ENCODE measurements at regions not wholly inside any gene's neighbourhood (a gene's known extent, or its start where the extent isn't known, plus 50 kb on each side); places are given as distances from the start of the nearest gene placed in this dataset.

DNA sequence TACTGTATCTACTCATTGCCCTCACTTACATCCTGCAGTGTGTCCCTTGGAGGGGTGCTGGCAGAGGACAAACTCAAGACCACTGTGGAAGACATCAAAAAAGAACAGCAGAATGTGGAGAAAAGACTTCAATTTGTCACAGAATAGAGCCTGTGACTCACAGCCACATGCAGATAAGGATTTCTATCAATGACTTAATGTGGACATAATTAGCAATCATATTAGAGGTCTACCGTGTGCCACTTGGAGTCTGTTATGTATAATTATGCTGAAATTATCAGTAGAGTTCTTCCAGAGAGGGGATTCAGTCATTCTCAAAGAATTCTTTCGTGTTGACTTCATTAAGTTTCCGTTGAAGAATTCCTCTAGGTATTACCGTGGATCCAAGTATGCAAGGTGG, 473.5 kb downstream of the MIAT start:
- Mint-ChIP-seq H3K27ac (no peak overlapping the region), H3K4me3 (no peak overlapping the region), H3K4me1 (no peaks in the 10 kb centered on the region), H3K27me3 (peaks cover 10% of the 10 kb centered on the region), H3K36me3 (ENCODE audit: low read depth) (no peaks in the 10 kb centered on the region), H3K9me3 (no peaks in the 10 kb centered on the region)
- DNase-seq = no peak
- intact Hi-C loops (cut with micrococcal nuclease) = no loop called here

DNA sequence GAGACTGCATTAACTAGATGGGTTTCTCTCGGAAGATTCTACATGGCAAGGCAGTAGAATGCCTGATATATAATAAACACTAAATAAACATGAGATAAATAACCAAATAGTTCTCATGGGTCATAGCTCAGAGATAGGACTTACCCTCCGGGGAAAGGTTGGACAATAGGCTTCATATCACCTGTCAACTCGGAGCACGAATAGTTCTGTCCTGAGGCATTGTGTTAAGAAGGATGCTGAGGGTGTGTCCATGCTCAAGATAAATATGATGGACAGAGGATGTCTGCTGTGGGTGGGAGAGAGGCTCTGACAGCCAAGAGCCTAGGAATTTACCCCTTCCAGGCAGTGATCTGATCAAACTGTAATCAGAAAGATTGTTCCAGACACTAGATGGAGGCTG, 474.0 kb downstream of the MIAT start:
- Mint-ChIP-seq H3K27ac (no peak overlapping the region), H3K36me3 (ENCODE audit: low read depth) (no peaks in the 10 kb centered on the region), H3K27me3 (peaks cover 8% of the 10 kb centered on the region), H3K4me3 (no peak overlapping the region), H3K9me3 (no peaks in the 10 kb centered on the region), H3K4me1 (no peaks in the 10 kb centered on the region)
- DNase-seq = no peak
- intact Hi-C loops (cut with micrococcal nuclease) = no loop called here

DNA sequence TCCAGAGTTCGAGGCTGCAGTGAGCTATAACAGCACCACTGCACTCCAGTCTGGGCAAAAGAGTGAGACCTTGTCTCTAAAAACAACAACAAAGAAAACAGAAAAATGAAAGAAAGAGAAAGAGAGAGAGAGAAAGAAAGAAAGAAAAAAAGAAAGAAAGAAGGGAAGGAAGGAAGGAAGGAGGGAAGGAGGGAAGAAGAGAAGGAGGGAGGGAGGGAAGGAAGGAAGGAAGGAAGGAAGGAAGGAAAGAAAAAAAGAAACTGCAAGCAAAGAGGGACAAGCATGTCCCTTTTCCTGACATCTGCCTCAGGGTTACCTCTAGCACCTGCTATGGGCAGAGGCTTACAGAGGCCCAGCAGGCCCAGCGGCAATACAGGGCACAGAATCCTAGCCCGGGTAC, 475.0 kb downstream of the MIAT start:
- intact Hi-C loops (cut with micrococcal nuclease) = no loop called here
- DNase-seq = no peak
- no peak overlapping the region for H3K27ac Mint-ChIP-seq
- H3K9me3 Mint-ChIP-seq = peaks cover 4% of the 10 kb centered on the region
- no peaks in the 10 kb centered on the region for H3K4me1 Mint-ChIP-seq
- H3K27me3 Mint-ChIP-seq = peaks cover 5% of the 10 kb centered on the region
- H3K4me3 Mint-ChIP-seq = no peak overlapping the region
- no peaks in the 10 kb centered on the region for H3K36me3 Mint-ChIP-seq (ENCODE audit: low read depth)

DNA sequence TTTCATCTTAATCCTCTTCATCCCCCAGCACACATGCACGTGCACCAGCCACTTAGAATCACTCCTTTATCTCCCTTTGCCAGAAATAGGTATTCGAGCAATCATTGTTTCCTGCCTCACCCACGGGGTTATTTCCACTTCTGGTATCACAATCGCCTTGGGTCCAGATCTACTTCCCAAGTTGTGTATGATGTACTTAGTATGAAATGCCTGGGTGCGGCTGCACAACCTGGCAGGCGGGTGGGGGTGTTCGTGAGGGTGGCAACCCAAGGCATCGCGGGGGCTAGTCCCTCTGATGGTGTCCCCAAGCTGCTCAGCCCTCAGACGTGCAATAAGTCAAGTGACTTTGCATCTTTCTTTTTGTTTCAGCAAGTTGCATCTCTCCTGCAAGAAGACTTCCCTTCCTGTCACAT, 475.6 kb downstream of the MIAT start:
- no peaks in the 10 kb centered on the region for H3K4me1 Mint-ChIP-seq
- DNase-seq = no peak
- no peak overlapping the region for H3K27ac Mint-ChIP-seq
- H3K4me3 Mint-ChIP-seq = no peak overlapping the region
- peaks cover 5% of the 10 kb centered on the region for H3K27me3 Mint-ChIP-seq
- no peaks in the 10 kb centered on the region for H3K36me3 Mint-ChIP-seq (ENCODE audit: low read depth)
- intact Hi-C loops (cut with micrococcal nuclease) = no loop called here
- peaks cover 4% of the 10 kb centered on the region for H3K9me3 Mint-ChIP-seq

DNA sequence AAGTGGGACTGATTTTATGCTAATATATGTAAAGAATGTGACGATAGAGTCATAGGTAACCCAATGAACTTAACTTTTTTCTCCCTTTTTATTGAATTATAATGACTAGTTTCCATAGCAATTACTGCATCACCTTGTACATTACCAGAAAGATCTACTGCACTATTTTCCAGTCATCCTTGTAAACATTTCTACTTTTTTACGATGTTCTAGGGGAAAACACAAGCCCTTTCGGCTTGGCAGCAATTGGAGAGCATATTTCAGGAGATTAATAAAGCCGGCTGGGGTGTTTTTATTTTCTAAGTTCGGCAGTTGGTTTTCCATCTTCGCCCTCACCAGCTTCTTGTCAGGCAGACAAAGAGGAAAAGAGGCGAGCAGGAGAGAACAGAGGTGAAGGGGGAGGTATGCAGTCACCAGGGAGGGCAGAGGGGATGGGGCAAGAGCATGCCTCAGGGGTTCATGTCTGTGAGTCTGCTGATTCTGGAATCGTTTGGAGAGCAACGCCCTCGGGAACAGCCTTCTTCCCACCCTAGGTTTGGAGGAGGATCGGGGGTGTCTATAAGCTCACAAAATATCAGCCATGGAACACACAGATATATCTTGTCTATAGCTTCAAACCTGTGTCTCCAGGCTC, 476.4 kb downstream of the MIAT start:
- Mint-ChIP-seq H3K27me3 (peaks cover 5% of the 10 kb centered on the region), H3K27ac (no peak overlapping the region), H3K4me3 (no peak overlapping the region), H3K36me3 (ENCODE audit: low read depth) (no peaks in the 10 kb centered on the region), H3K4me1 (no peaks in the 10 kb centered on the region), H3K9me3 (peaks cover 4% of the 10 kb centered on the region)
- intact Hi-C loops (cut with micrococcal nuclease) = no loop called here
- no peak for DNase-seq

DNA sequence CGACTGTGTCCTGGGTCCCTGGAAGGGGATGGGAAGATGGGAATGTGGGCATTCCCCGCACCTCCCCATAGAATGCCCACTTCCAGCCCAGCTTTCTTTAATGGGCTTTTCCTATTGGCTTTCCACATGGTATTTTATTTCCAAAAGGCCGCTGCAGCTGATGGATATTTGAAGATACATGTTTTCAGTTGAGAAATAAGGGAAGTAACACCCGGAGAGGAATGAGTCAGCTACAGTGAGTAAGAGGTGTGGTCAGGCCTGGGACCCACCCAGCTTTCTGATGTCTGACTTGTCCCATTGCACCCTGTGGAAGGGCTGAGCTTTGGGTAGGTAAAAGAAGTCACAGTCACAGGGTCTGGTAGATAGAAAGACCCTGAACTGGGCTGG, 476.9 kb downstream of the MIAT start:
- H3K9me3 Mint-ChIP-seq = peaks cover 4% of the 10 kb centered on the region
- DNase-seq = no peak
- H3K36me3 Mint-ChIP-seq (ENCODE audit: low read depth) = no peaks in the 10 kb centered on the region
- no peak overlapping the region for H3K4me3 Mint-ChIP-seq
- intact Hi-C loops (cut with micrococcal nuclease) = no loop called here
- no peak overlapping the region for H3K27ac Mint-ChIP-seq
- no peaks in the 10 kb centered on the region for H3K4me1 Mint-ChIP-seq
- H3K27me3 Mint-ChIP-seq = peaks cover 5% of the 10 kb centered on the region

DNA sequence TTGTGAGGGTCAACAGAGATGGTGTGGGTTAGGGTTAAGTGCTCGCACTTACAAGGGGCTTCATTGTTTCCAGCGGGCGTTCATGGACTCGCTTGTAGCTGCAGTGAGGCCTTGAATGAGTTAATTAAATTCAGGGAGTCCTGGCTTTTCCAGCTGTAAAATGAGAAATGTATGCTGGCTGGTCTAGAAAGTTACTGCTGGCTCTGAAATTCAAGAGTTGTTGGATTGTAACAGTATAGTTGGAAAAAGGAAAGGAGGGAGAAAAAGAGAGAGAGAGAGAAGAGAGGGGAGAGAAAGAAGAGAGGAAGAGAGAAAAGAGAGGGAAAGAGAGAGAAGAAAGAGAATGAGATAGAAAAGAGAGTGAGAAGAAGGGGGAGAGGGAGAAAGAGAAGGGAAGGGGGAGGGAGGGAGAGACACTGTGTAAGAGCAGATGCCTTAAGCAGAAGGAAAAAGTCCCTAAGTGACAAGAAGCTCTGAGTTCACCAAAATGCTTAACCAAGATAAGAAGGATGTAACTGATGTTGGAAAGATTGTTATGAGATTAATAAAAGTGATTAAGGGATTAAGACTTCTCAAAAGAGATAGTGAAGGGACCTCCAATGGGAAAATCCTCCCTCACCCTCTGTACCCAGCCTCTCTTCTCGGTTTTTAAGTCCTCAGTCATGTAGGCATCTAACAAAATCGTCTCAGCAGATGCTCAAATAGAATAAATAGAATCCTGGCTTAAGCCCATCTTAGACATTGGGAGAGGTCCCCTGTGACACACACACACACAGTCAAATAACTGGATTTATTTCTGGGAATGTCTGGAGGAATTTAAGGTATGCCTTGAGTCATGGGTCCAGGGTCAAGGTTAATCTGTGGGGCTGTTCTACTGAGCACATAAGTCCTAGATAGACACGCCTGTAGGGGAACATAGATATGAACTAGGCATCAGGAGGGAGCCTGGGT, 477.9 kb downstream of the MIAT start:
- Mint-ChIP-seq H3K4me3 (no peak overlapping the region), H3K36me3 (ENCODE audit: low read depth) (no peaks in the 10 kb centered on the region), H3K9me3 (peaks cover 4% of the 10 kb centered on the region), H3K4me1 (no peaks in the 10 kb centered on the region), H3K27me3 (peaks cover 5% of the 10 kb centered on the region), H3K27ac (no peak overlapping the region)
- intact Hi-C loops (cut with micrococcal nuclease) = no loop called here
- no peak for DNase-seq

DNA sequence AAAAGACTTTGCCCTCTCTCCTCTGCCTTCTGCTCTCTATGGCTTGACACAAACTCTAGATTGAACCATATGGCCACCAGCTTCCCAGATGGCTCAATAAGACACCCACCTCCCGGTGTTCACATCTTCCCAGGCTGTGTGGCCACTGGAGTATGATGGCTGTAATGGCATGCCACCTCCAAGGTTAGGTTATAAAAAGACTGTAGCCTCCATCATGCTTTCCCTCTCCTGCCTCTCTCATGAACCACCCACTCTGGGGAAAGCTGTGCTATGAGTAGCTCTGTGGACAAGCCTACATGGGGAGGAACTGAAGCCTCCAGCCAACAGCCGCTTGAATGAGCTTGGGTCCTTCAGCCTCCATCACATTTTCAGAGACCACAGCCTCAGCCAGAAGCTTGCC, 479.2 kb downstream of the MIAT start:
- H3K27ac Mint-ChIP-seq = no peak overlapping the region
- peaks cover 4% of the 10 kb centered on the region for H3K9me3 Mint-ChIP-seq
- intact Hi-C loops (cut with micrococcal nuclease) = no loop called here
- H3K4me3 Mint-ChIP-seq = no peak overlapping the region
- no peaks in the 10 kb centered on the region for H3K4me1 Mint-ChIP-seq
- peaks cover 5% of the 10 kb centered on the region for H3K27me3 Mint-ChIP-seq
- no peak for DNase-seq
- no peaks in the 10 kb centered on the region for H3K36me3 Mint-ChIP-seq (ENCODE audit: low read depth)

DNA sequence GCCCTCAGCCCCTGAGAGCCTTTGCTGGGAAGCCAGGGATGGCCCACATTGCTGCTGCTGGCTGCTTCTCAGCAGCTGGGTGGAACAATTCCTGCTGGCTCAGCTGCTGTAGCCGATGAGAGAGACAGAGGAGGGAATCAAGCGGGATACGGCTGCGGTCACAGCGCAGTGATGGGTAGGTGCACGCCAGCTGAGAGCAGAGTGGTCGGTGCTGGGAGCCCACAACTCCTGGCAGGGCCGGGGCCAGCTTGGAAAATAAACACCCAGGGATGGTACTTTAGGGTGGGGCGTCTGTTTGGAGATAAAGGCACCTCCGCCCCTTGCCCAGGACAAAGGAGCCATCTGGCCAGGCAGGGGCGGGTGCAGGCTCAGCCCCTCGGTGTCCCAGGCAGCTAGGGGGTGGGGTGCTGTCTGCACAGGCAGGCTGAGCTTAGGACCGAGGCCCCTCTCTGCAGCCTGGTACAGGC, 480.5 kb downstream of the MIAT start:
- Mint-ChIP-seq H3K27me3 (peaks cover 3% of the 10 kb centered on the region), H3K4me1 (no peaks in the 10 kb centered on the region), H3K36me3 (ENCODE audit: low read depth) (no peaks in the 10 kb centered on the region), H3K4me3 (no peak overlapping the region), H3K27ac (no peak overlapping the region), H3K9me3 (peaks cover 4% of the 10 kb centered on the region)
- intact Hi-C loops (cut with micrococcal nuclease) = no loop called here
- DNase-seq = no peak

DNA sequence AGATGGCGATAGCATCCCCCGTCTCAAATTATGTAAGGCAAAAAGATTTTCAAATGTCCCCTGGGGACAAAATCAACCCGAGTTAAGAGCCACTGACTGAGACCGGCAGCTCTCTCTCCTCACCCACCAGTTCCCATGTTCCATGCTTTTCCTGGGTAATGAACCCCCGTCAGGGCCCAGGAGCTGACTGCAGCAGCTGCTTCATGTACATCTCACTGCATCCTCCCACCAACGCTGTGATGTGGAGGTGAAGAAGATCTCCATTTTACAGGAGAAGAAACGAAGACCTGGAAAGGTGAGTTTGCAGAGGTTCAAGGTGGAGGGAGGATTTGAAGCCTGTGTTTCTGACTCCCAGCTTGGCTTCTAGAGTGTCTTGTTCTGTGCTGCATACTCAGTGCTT, 481.1 kb downstream of the MIAT start:
- no peak overlapping the region for H3K4me3 Mint-ChIP-seq
- H3K4me1 Mint-ChIP-seq = no peaks in the 10 kb centered on the region
- H3K27ac Mint-ChIP-seq = no peak overlapping the region
- intact Hi-C loops (cut with micrococcal nuclease) = no loop called here
- no peak for DNase-seq
- peaks cover 3% of the 10 kb centered on the region for H3K27me3 Mint-ChIP-seq
- no peaks in the 10 kb centered on the region for H3K36me3 Mint-ChIP-seq (ENCODE audit: low read depth)
- H3K9me3 Mint-ChIP-seq = peaks cover 4% of the 10 kb centered on the region

DNA sequence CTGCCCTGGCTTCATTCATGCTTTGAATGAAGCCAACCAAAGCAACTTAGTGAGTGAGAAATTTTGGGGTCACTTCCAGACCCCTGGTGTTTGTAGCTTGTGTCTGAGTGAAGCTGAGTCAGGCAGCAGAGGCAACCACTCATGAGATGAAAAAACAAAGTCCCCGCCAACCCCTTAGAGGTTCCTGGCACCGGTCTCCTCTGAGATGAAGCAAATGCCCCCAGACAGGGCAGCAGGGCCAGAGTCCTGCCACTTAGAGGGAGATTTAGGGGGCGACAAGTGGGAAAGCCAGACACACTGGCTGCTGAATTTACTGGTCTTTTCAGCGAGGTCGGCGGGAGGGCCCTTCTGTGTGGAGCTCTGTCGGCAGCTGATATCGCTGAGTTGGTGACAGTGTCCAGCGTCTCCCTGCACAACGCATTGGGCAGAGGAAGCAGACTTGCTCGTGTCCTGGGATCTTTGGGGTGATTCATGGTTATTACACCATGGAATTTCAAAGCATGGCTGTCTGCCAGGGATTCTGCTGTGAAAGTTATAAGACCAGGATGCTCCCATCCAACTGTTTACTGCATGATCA, 482.6 kb downstream of the MIAT start:
- H3K4me1 Mint-ChIP-seq = no peaks in the 10 kb centered on the region
- peaks cover 4% of the 10 kb centered on the region for H3K9me3 Mint-ChIP-seq
- no peaks in the 10 kb centered on the region for H3K36me3 Mint-ChIP-seq (ENCODE audit: low read depth)
- H3K27ac Mint-ChIP-seq = no peak overlapping the region
- no peaks in the 10 kb centered on the region for H3K27me3 Mint-ChIP-seq
- H3K4me3 Mint-ChIP-seq = no peak overlapping the region
- intact Hi-C loops (cut with micrococcal nuclease) = no loop called here
- DNase-seq = no peak

DNA sequence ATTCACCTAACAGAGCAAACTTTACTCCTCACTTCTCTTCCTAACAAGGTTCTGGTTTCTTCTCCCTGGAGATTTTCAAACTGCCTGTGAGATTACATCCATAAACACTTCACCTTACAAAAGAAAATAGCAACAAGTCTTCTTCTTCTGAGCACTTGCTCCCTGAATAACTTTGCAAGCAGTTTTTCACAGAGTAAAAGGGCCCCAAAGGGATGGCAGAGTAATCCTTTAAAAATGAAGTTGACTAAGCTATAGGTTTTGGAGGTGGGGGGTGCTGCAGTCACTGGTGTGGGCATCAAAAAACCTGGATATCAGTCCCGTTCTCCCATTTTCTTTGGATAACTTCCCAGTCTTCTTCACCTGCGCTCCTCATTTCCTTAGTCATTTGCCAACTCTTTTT, 484.9 kb downstream of the MIAT start:
- Mint-ChIP-seq H3K27ac (no peak overlapping the region), H3K36me3 (ENCODE audit: low read depth) (no peaks in the 10 kb centered on the region), H3K4me3 (no peak overlapping the region), H3K4me1 (no peaks in the 10 kb centered on the region), H3K27me3 (no peaks in the 10 kb centered on the region), H3K9me3 (no peaks in the 10 kb centered on the region)
- no peak for DNase-seq
- intact Hi-C loops (cut with micrococcal nuclease) = no loop called here

DNA sequence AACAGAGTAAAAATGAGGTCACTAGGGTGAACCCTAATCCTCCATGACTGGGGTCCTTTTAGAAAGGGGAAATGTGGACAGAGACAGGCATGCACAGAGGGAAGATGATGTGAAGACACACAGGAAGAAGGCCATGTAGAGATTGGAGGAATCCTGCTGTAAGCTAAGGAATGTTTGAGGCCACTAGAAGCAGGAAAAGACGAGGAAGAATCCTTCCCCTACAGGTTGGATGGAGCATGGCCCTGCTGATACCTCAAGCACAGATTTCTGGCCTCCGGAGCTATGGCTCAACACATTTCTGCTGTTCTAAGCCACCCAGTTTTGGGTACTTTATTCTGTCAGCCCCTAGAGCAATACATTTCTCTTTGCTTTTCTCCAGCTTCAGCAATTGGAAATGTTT, 486.9 kb downstream of the MIAT start:
- peaks cover 7% of the 10 kb centered on the region for H3K9me3 Mint-ChIP-seq
- H3K27ac Mint-ChIP-seq = no peak overlapping the region
- H3K4me3 Mint-ChIP-seq = no peak overlapping the region
- intact Hi-C loops (cut with micrococcal nuclease) = no loop called here
- no peak for DNase-seq
- no peaks in the 10 kb centered on the region for H3K27me3 Mint-ChIP-seq
- no peaks in the 10 kb centered on the region for H3K36me3 Mint-ChIP-seq (ENCODE audit: low read depth)
- H3K4me1 Mint-ChIP-seq = no peaks in the 10 kb centered on the region

DNA sequence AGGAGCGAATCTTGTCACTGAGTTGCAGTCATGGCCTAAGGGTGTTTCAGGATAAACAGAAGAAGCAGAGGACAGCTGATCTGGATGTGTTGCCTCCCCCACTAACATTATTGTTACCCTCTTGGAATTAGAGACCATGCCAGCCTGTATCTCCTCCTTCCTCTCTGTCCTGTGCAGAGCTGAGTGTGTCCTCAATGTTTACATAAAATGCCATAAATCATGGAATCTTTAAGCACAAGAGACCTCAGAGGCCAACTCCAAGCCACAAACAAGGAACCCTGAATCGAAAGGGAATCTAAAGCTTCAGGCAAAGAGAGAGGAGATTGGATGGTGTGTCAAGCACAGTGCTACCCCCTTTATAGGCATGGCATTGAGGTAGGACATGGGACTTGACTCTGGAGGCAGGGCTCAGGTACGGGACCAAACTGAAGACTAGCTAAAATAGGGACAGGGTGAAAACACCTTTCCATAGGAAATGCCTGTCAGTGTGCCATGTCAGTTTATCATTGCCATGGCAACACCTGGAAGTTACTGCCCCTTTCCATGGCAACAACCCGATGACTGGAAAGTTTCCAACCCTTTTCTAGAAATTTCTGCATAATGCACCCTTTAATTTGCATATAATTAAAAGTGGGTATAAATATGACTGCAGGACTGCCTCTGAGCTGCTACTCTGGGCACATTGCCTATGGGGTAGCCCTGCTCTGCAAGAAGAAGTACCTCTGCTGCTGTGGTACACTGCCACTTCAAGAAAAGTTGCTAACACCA, 489.7 kb downstream of the MIAT start:
- Mint-ChIP-seq H3K4me3 (no peak overlapping the region), H3K27ac (no peak overlapping the region)

More for the DNA sequence above, 489.7 kb downstream of the MIAT start:
- H3K4me1 Mint-ChIP-seq = peaks cover 4% of the 10 kb centered on the region
- H3K9me3 Mint-ChIP-seq = peaks cover 7% of the 10 kb centered on the region
- intact Hi-C loops (cut with micrococcal nuclease) = no loop called here
- no peak for DNase-seq
- H3K36me3 Mint-ChIP-seq (ENCODE audit: low read depth) = no peaks in the 10 kb centered on the region
- H3K27me3 Mint-ChIP-seq = peaks cover 12% of the 10 kb centered on the region

Data from activated CD4-positive, alpha-beta T cell treated with anti-CD3 and anti-CD28 coated beads, Interleukin-2, amount 10 ng/mL, durations not matched to agents 24 days and 14 days (primary cell).